ENCODE measurements at regions not wholly inside any gene's neighbourhood (a gene's known extent, or its start where the extent isn't known, plus 50 kb on each side); places are given as distances from the start of the nearest gene placed in this dataset.

GRCh38 chr18:10052871-10053270, 139.1 kb downstream of the VAPA start:
- 0 out of 3 replicates have a peak, but pooled peaks cover 5% of the 10 kb centered on the region for H3K4me1 Mint-ChIP-seq
- H2AFZ ChIP-seq, result no peak overlapping the region
- no peaks in the 10 kb centered on the region; the same call in 1 of the 2 replicates for H3K9me2 ChIP-seq (ENCODE audit: insufficient read depth)

More at GRCh38 chr18:10052871-10053270, 139.1 kb downstream of the VAPA start:
- no peak overlapping the region for H3K27ac Mint-ChIP-seq
- no peaks in the 10 kb centered on the region for H3K79me2 ChIP-seq (replicated peaks; ENCODE audit: insufficient read depth)
- no peak for DNase-seq (ENCODE audit: low spot score)
- H3K27me3 Mint-ChIP-seq (ENCODE audit: insufficient read depth, low read depth, poor library complexity), result peaks cover 2% of the 10 kb centered on the region
- no peaks in the 10 kb centered on the region for H3F3A ChIP-seq (replicated peaks; ENCODE audit: low read depth)
- ATAC-seq, result no peak
- no peak for TF ChIP-seq ETS1 (IDR thresholded peaks at IDR 0.05)
- TF ChIP-seq CTCF (conservative IDR thresholded peaks at IDR 0.05; ENCODE audit: low read depth in 2 of 2), result no peak
- no peak for TF ChIP-seq EZH2 (IDR thresholded peaks at IDR 0.05; ENCODE audit: low read depth, unreplicated experiment)
- no peak for TF ChIP-seq JUNB (IDR thresholded peaks at IDR 0.05; ENCODE audit: unreplicated experiment)
- TF ChIP-seq ZNF114 (CRISPR knock-in tag; IDR thresholded peaks at IDR 0.05), result no peak
- TF ChIP-seq ZNF462 (CRISPR knock-in tag; IDR thresholded peaks at IDR 0.05), result no peak
- TF ChIP-seq STAT1 (IDR thresholded peaks at IDR 0.05; ENCODE audit: unreplicated experiment), result no peak
- TF ChIP-seq POLR2AphosphoS5 (IDR thresholded peaks at IDR 0.05; ENCODE audit: low read depth), result no peak
- TF ChIP-seq ZNF331 (CRISPR knock-in tag; IDR thresholded peaks at IDR 0.05; ENCODE audit: low read depth), result no peak
- TF ChIP-seq EZH2phosphoT487 (IDR thresholded peaks at IDR 0.05; ENCODE audit: unreplicated experiment), result no peak
- no peak for TF ChIP-seq NANOG (IDR thresholded peaks at IDR 0.05; ENCODE audit: borderline replicate concordance)
- TF ChIP-seq CREB1 (CRISPR knock-in tag; IDR thresholded peaks at IDR 0.05; ENCODE audit: low read depth), result no peak
- no peak for TF ChIP-seq REST (IDR thresholded peaks at IDR 0.05; ENCODE audit: unreplicated experiment)
- H4K20me1 ChIP-seq (replicated peaks; ENCODE audit: insufficient read depth), result no peaks in the 10 kb centered on the region
- H3K27ac ChIP-seq (ENCODE audit: low read depth), result no peak overlapping the region
- H3K4me3 Mint-ChIP-seq, result no peak overlapping the region
- no peaks in the 10 kb centered on the region for H3K36me3 ChIP-seq (ENCODE audit: insufficient read depth)
- no peaks in the 10 kb centered on the region for H3K36me3 Mint-ChIP-seq (ENCODE audit: low read depth)
- no peaks in the 10 kb centered on the region for H3K4me1 ChIP-seq (ENCODE audit: insufficient read depth)
- H3K4me2 ChIP-seq, result no peak overlapping the region
- H3K4me3 ChIP-seq, result no peak overlapping the region
- H3K27me3 ChIP-seq (ENCODE audit: insufficient read depth), result no peaks in the 10 kb centered on the region
- H3K9me3 Mint-ChIP-seq, result no peaks in the 10 kb centered on the region; the same call in 2 of the 3 replicates
